ENCODE measurements at regions not wholly inside any gene's neighbourhood (a gene's known extent, or its start where the extent isn't known, plus 50 kb on each side); places are given as distances from the start of the nearest gene placed in this dataset.
"Not testable (repeated sequence)": the region's sequence is repeated elsewhere in the genome, so short reads cannot be mapped to it uniquely, and the experiment has no call there.

GRCh38 chr3:81186412-81186811, 575.0 kb downstream of the GBE1 start:
- Histone ChIP-seq H3K4me3 (replicated peaks; ENCODE audit: low read depth, low read length) (no peak overlapping the region), H3K36me3 (ENCODE audit: control insufficient read depth, insufficient read depth, low read length) (no peaks in the 10 kb centered on the region), H3K27me3 (replicated peaks; ENCODE audit: control insufficient read depth, insufficient read depth, low read length) (no peaks in the 10 kb centered on the region)
- no peak for DNase-seq (ENCODE audit: extremely low read depth, insufficient read length)
- TF ChIP-seq, protein P1, sequence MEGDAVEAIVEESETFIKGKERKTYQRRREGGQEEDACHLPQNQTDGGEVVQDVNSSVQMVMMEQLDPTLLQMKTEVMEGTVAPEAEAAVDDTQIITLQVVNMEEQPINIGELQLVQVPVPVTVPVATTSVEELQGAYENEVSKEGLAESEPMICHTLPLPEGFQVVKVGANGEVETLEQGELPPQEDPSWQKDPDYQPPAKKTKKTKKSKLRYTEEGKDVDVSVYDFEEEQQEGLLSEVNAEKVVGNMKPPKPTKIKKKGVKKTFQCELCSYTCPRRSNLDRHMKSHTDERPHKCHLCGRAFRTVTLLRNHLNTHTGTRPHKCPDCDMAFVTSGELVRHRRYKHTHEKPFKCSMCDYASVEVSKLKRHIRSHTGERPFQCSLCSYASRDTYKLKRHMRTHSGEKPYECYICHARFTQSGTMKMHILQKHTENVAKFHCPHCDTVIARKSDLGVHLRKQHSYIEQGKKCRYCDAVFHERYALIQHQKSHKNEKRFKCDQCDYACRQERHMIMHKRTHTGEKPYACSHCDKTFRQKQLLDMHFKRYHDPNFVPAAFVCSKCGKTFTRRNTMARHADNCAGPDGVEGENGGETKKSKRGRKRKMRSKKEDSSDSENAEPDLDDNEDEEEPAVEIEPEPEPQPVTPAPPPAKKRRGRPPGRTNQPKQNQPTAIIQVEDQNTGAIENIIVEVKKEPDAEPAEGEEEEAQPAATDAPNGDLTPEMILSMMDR (IDR thresholded peaks at IDR 0.05; ENCODE audit: insufficient read depth, low read length, poor library complexity, severe bottlenecking), result no peak

DNA sequence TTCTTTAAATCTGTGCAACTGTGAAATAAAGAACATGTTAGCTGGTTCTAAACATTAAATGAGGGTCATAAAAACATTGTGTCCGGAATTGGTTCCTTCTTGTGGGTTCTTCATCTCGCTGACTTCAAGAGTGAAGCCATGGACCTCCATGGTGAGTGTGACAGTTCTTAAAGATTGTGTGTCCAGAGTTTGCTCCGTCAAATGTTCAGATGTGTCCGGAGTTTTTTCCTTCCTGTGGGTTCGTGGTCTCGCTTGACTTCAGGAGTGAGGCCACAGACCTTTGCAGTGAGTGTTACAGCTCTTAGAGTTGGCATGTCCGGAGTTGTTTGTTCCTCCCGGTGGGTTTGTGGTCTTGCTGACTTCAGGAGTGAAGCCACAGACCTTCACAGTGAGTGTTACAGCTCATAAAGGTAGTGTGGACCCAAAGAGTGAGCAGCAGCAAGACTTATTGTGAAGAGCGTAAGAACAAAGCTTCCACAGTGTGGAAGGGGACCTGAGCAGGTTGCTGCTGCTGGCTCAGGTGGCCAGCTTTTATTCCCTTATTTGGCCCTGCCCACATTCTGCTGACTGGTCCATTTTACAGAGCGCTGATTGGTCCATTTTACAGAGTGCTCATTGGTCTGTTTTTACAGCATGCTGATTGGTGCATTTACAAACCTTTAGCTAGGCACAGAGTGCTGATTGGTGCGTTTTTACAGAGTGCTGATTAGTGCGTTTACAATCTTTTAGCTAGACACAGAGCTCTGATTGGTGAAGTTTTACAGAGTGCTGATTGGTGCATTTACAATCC, 579.2 kb downstream of the GBE1 start:
- DNase-seq (ENCODE audit: extremely low read depth, insufficient read length); H3K4me3 ChIP-seq (replicated peaks; ENCODE audit: low read depth, low read length); H3K27me3 ChIP-seq (replicated peaks; ENCODE audit: control insufficient read depth, insufficient read depth, low read length); H3K36me3 ChIP-seq (ENCODE audit: control insufficient read depth, insufficient read depth, low read length): not testable (repeated sequence)

- no peak overlapping the region for H3K4me3 ChIP-seq (replicated peaks; ENCODE audit: low read depth, low read length)
Measured at GRCh38 chr3:81173514-81173913, 587.9 kb downstream of the GBE1 start.

DNA sequence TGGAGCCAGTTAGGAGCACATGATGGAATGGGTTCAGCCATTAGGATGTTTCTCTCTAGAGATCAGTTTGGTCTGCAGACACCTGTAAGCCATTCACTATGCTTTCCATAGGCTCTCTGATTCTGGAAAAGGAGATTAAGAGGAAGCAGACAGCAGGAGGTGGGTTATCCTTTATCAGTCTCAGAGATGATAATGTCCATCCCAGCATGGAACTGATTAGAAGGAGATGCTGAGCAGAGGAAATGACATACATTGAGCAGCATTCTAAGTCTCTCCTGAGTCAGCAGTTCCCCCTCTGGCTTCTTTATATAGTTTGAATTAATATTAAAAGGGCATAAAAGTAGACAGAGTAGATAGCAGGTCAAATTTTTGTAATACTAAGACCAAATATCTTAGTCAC, 591.1 kb downstream of the GBE1 start:
- no peak overlapping the region for H3K4me3 ChIP-seq (replicated peaks; ENCODE audit: low read depth, low read length)
- no peaks in the 10 kb centered on the region for H3K36me3 ChIP-seq (ENCODE audit: control insufficient read depth, insufficient read depth, low read length)
- no peak for DNase-seq (ENCODE audit: extremely low read depth, insufficient read length)
- TF ChIP-seq, protein P1 (IDR thresholded peaks at IDR 0.05; ENCODE audit: insufficient read depth, low read length, poor library complexity, severe bottlenecking), result no peak
- no peaks in the 10 kb centered on the region for H3K27me3 ChIP-seq (replicated peaks; ENCODE audit: control insufficient read depth, insufficient read depth, low read length)

More at GRCh38 chr3:81173514-81173913, 587.9 kb downstream of the GBE1 start:
- H3K27me3 ChIP-seq (replicated peaks; ENCODE audit: control insufficient read depth, insufficient read depth, low read length), result no peaks in the 10 kb centered on the region
- H3K36me3 ChIP-seq (ENCODE audit: control insufficient read depth, insufficient read depth, low read length), result no peaks in the 10 kb centered on the region
- TF ChIP-seq, protein P1 (IDR thresholded peaks at IDR 0.05; ENCODE audit: insufficient read depth, low read length, poor library complexity, severe bottlenecking), result no peak
- no peak for DNase-seq (ENCODE audit: extremely low read depth, insufficient read length)

DNA sequence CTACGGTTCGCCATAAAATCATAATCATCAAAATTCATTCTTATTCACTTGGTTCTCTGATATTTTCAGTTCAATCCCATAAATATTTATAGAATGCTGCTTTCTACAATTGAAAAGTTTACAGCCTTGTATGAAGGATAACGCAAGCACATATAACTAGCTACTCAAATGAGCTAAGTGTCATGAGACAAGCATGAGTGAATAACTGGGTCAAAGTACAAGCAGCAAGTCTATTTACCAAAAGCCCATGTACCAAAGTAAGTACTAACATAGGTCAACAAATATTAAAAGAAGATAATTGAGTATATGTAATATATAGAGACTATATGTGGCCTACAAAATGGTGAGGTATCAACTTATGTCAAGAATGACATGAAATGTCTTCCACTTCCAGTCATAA, 596.6 kb downstream of the GBE1 start:
- TF ChIP-seq, protein P1 (IDR thresholded peaks at IDR 0.05; ENCODE audit: insufficient read depth, low read length, poor library complexity, severe bottlenecking), result no peak
- DNase-seq (ENCODE audit: extremely low read depth, insufficient read length), result no peak
- Histone ChIP-seq H3K4me3 (replicated peaks; ENCODE audit: low read depth, low read length) (no peak overlapping the region), H3K36me3 (ENCODE audit: control insufficient read depth, insufficient read depth, low read length) (no peaks in the 10 kb centered on the region), H3K27me3 (replicated peaks; ENCODE audit: control insufficient read depth, insufficient read depth, low read length) (no peaks in the 10 kb centered on the region)

- Histone ChIP-seq H3K36me3 (ENCODE audit: control insufficient read depth, insufficient read depth, low read length) (no peaks in the 10 kb centered on the region), H3K4me3 (replicated peaks; ENCODE audit: low read depth, low read length) (no peak overlapping the region), H3K27me3 (replicated peaks; ENCODE audit: control insufficient read depth, insufficient read depth, low read length) (no peaks in the 10 kb centered on the region)
- no peak for DNase-seq (ENCODE audit: extremely low read depth, insufficient read length)
- TF ChIP-seq, protein P1 (IDR thresholded peaks at IDR 0.05; ENCODE audit: insufficient read depth, low read length, poor library complexity, severe bottlenecking), result no peak
Measured at GRCh38 chr3:81161851-81162250, 599.6 kb downstream of the GBE1 start.

Measured in GM06990 (cell line).